HepG2 (cell line): ENCODE measurements at regions not wholly inside any gene's neighbourhood (a gene's known extent, or its start where the extent isn't known, plus 50 kb on each side); places are given as distances from the start of the nearest gene placed in this dataset.
A peak's percentile ranks its signal among the peaks of the same experiment; 100 is the strongest.

ENCODE experiments used
- ATM ChIP-seq: fragments of 450-650 bp; IDR thresholded peaks from 2 replicates; pipeline ENCODE4 v1.7.1; 2017; ENCODE audit warnings: mild to moderate bottlenecking, borderline replicate concordance
- BRD4 ChIP-seq: sonication (generic); formaldehyde crosslinking; IDR thresholded peaks from 2 replicates; pipeline ENCODE4 v1.4.0; 2020; ENCODE audit warnings: missing genetic modification reagents
- HDAC2 ChIP-seq: sonication (generic); formaldehyde crosslinking; IDR thresholded peaks from 2 replicates; pipeline ENCODE4 v1.4.0; 2020; ENCODE audit warnings: missing genetic modification reagents
- HOXA9 ChIP-seq: sonication (generic); formaldehyde crosslinking; IDR thresholded peaks from 2 replicates; pipeline ENCODE4 v1.8.1; 2022; ENCODE audit warnings: missing genetic modification reagents, mild to moderate bottlenecking, moderate library complexity, borderline replicate concordance
- KLF9 ChIP-seq: IDR thresholded peaks from 2 replicates; pipeline ENCODE4 v1.6.1; 2016; ENCODE audit warnings: low read depth
- LCORL ChIP-seq, 2 experiments: fragments of 450-650 bp in 1 of 2; sonication (generic) in 1 of 2; formaldehyde crosslinking in 1 of 2; IDR thresholded peaks; 2 replicates each; pipeline versions ENCODE4 v1.5.0 to v1.6.1; 2017 to 2020; ENCODE audit warnings: antibody characterized with exemption in 1 of 2, missing genetic modification reagents in 1 of 2
- MAFK ChIP-seq, 2 experiments: IDR thresholded peaks in 1 of 2; conservative IDR thresholded peaks in 1 of 2; 2 replicates each; pipeline ENCODE4 v1.6.1; 2011; ENCODE audit warnings: improper control_type of control experiment in 2 of 2, low read length in 2 of 2
- MLXIP ChIP-seq: sonication (generic); formaldehyde crosslinking; IDR thresholded peaks from 2 replicates; pipeline ENCODE4 v1.9.0; 2021; ENCODE audit warnings: missing genetic modification reagents, borderline replicate concordance
- NCOA5 ChIP-seq: sonication (generic); formaldehyde crosslinking; IDR thresholded peaks from 2 replicates; pipeline ENCODE4 v1.4.0; 2020; ENCODE audit warnings: missing genetic modification reagents
- NFIC ChIP-seq: IDR thresholded peaks from 2 replicates; pipeline ENCODE4 v1.6.1; 2012; ENCODE audit warnings: mild to moderate bottlenecking, low read length, inconsistent platforms
- TCF7L2 ChIP-seq: IDR thresholded peaks from 2 replicates; pipeline ENCODE4 v1.6.1; 2011; ENCODE audit warnings: mild to moderate bottlenecking, low read depth, low read length, moderate library complexity
- TIGD3 ChIP-seq: sonication (generic); formaldehyde crosslinking; IDR thresholded peaks from 2 replicates; pipeline ENCODE4 v1.5.1; 2020; ENCODE audit warnings: mild to moderate bottlenecking, missing genetic modification reagents, borderline replicate concordance
- YEATS2 ChIP-seq: sonication (generic); formaldehyde crosslinking; IDR thresholded peaks from 2 replicates; pipeline ENCODE4 v1.4.0; 2020; ENCODE audit warnings: missing genetic modification reagents, borderline replicate concordance
- ZFP90 ChIP-seq: sonication (generic); formaldehyde crosslinking; IDR thresholded peaks from 2 replicates; pipeline ENCODE4 v1.8.0; 2022; ENCODE audit warnings: missing genetic modification reagents, mild to moderate bottlenecking, inconsistent platforms, borderline replicate concordance
- ZMYM2 ChIP-seq: sonication (generic); formaldehyde crosslinking; IDR thresholded peaks from 2 replicates; pipeline ENCODE4 v1.8.0; 2022; ENCODE audit warnings: mild to moderate bottlenecking, missing genetic modification reagents
- ZNF138 ChIP-seq: sonication (generic); formaldehyde crosslinking; IDR thresholded peaks from 2 replicates; pipeline ENCODE4 v1.5.0; 2020; ENCODE audit warnings: mild to moderate bottlenecking, low read depth, missing genetic modification reagents
- ZNF24 ChIP-seq: fragments of 450-650 bp; IDR thresholded peaks from 2 replicates; pipeline ENCODE4 v1.6.1; 2017; ENCODE audit warnings: antibody characterized with exemption, mild to moderate bottlenecking
- ZNF280D ChIP-seq: sonication (generic); formaldehyde crosslinking; IDR thresholded peaks from 2 replicates; pipeline ENCODE4 v1.5.1; 2020; ENCODE audit warnings: mild to moderate bottlenecking, missing genetic modification reagents
- ZNF724P ChIP-seq: sonication (generic); formaldehyde crosslinking; IDR thresholded peaks from 2 replicates; pipeline ENCODE4 v1.8.0; 2022; ENCODE audit warnings: missing genetic modification reagents, borderline replicate concordance
- ZNF770 ChIP-seq: sonication (generic); formaldehyde crosslinking; IDR thresholded peaks from 2 replicates; pipeline ENCODE4 v1.5.0; 2020; ENCODE audit warnings: mild to moderate bottlenecking, missing genetic modification reagents

- TF ChIP-seq ZNF770 (CRISPR knock-in tag) (no peak), HOXA9 (no peak), ZNF280D (CRISPR knock-in tag) (no peak), ZNF24 (peak; percentile 8; the same call in 1 of the 2 replicates), MLXIP (CRISPR knock-in tag) (peak; percentile 80; the same call in 1 of the 2 replicates), TCF7L2 (no peak), ZNF724P (CRISPR knock-in tag) (no peak), HDAC2 (CRISPR knock-in tag) (peak; percentile 83), TIGD3 (CRISPR knock-in tag) (no peak), ZFP90 (CRISPR knock-in tag) (no peak), ZMYM2 (CRISPR knock-in tag) (no peak), MAFK (conservative IDR thresholded peaks at IDR 0.05 in 1 of 2, IDR thresholded peaks at IDR 0.05 in 1 of 2; ENCODE audit: low read length in 2 of 2) (no peak), NFIC (peak; percentile 80), NCOA5 (CRISPR knock-in tag) (no peak), KLF9 (no peak), YEATS2 (CRISPR knock-in tag) (peak; percentile 46; the same call in 1 of the 2 replicates), ATM (no peak), ZNF138 (CRISPR knock-in tag) (no peak), LCORL (IDR thresholded peaks at IDR 0.05) (no peak), LCORL (CRISPR knock-in tag; IDR thresholded peaks at IDR 0.05) (peak; percentile 55), BRD4 (CRISPR knock-in tag) (peak; percentile 59; the same call in 1 of the 2 replicates)
Observed at GRCh38 chr6:140380427-140381218, 1006.2 kb upstream of the CITED2 start (continued).
